Activated CD8-positive, alpha-beta memory T cell treated with anti-CD3 and anti-CD28 coated beads, Interleukin-2, amount 50 U/mL, for 24 hours (primary cell): ENCODE measurements at regions not wholly inside any gene's neighbourhood (a gene's known extent, or its start where the extent isn't known, plus 50 kb on each side); places are given as distances from the start of the nearest gene placed in this dataset.
A peak's percentile ranks its signal among the peaks of the same experiment; 100 is the strongest.

ENCODE experiments used
- DNase-seq: peaks from one replicate; pipeline ENCODE4 v3.0.0-alpha.2; 2020; ENCODE audit errors: extremely low read depth

GRCh38 chr21:25422610-25423608 lies 184.4 kb downstream of the MRPL39 start:
- no peak for DNase-seq

- DNase-seq = peak; percentile 24
Observed at GRCh38 chr21:25421321-25422028, 185.8 kb downstream of the MRPL39 start.

- no peak for DNase-seq
Observed at GRCh38 chr21:25420831-25421230, 186.4 kb downstream of the MRPL39 start.

GRCh38 chr21:25416669-25417068 lies 190.6 kb downstream of the MRPL39 start:
- DNase-seq = no peak

GRCh38 chr21:25412100-25412499 lies 195.2 kb downstream of the MRPL39 start:
- no peak for DNase-seq

- DNase-seq = no peak
Observed at GRCh38 chr21:25409978-25410377, 197.3 kb downstream of the MRPL39 start.

GRCh38 chr21:25408666-25409065 lies 198.6 kb downstream of the MRPL39 start:
- DNase-seq = no peak

GRCh38 chr21:25406887-25407579 lies 200.2 kb downstream of the MRPL39 start:
- DNase-seq = no peak

- no peak for DNase-seq
Observed at GRCh38 chr21:25405984-25406383, 201.3 kb downstream of the MRPL39 start.

GRCh38 chr21:25402134-25402961 lies 204.9 kb downstream of the MRPL39 start:
- DNase-seq = no peak

GRCh38 chr21:25400427-25400826 lies 206.9 kb downstream of the MRPL39 start:
- no peak for DNase-seq

- DNase-seq = no peak
Observed at GRCh38 chr21:25398630-25399029, 208.7 kb downstream of the MRPL39 start.

GRCh38 chr21:25396135-25396711 lies 211.1 kb downstream of the MRPL39 start:
- DNase-seq = peak; percentile 65

GRCh38 chr21:25391777-25392176 lies 215.5 kb downstream of the MRPL39 start:
- no peak for DNase-seq

GRCh38 chr21:25390701-25391100 lies 216.6 kb downstream of the MRPL39 start:
- DNase-seq = no peak

- DNase-seq = no peak
Observed at GRCh38 chr21:25387665-25388064, 219.6 kb downstream of the MRPL39 start.

- DNase-seq = no peak
Observed at GRCh38 chr21:25385911-25386474, 221.3 kb downstream of the MRPL39 start.

- no peak for DNase-seq
Observed at GRCh38 chr21:25385341-25385740, 221.9 kb downstream of the MRPL39 start.

- DNase-seq = no peak
Observed at GRCh38 chr21:25384782-25385181, 222.5 kb downstream of the MRPL39 start.

GRCh38 chr21:25383545-25383944 lies 223.7 kb downstream of the MRPL39 start:
- no peak for DNase-seq
